NCI-H2196 (cell line): ENCODE measurements at regions not wholly inside any gene's neighbourhood (a gene's known extent, or its start where the extent isn't known, plus 50 kb on each side); places are given as distances from the start of the nearest gene placed in this dataset.
A peak's percentile ranks its signal among the peaks of the same experiment; 100 is the strongest.

ENCODE experiments used
- DNase-seq: peaks from one replicate; lab custom pipeline; 2025; ENCODE audit not compliant: unreplicated experiment; lab: John Stamatoyannopoulos, UW

DNA sequence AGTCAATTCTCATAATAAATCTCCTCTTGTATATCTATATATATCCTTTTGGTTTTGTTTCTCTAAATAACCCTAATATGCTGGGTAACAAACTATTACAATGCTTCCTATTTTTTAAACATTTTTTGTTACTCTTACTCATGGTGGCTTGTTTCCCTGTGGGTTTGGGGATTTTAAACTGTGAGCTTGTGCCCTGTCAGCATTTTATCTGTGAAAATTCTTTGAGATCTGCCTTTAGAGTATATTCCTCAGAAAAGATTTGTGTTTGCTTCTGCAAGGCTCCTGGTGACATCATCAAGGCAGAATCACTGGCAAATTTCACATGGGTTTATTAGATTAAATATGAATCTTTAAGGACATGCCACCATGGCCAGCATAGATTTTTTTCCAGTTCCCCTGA, 273.6 kb downstream of the LRFN2 start:
- no peak for DNase-seq

DNA sequence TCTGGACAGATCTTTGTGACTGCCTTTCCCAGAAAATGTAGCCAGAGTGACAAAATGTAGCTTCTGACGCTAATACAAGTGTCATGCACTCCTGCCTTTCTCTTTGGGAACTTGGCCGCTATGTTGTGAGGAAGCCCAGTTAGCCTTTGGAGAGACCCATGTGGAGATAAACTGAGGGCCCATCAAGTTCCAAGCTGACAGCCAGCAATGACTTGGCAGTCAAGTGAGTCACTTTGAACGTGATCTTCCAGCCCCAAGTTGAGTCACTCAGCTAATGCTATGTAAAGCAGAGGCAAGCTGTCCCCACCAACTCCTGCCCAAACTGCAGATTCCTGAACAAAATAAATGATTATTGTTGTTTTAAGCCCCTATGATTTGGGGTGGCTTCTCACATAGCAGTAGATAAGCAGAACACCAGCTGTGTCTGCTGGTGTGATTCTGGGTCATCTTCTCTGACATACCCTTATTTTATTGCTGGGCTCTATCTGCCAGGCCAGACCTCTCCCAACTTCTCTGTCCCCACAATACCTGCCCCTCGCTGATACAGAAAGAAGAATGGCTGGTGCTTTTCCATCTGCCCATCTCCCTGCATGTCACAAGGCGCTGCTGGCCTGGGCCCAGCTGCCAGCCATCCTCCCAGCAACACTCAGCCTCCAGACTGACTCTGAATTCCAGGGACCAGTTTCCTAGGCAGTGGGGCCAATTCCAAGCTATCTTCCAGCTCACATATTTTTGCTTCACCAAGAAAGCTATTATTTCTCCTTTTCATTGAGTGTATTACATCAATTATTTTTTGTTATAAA, 274.8 kb downstream of the LRFN2 start:
- no peak for DNase-seq

DNA sequence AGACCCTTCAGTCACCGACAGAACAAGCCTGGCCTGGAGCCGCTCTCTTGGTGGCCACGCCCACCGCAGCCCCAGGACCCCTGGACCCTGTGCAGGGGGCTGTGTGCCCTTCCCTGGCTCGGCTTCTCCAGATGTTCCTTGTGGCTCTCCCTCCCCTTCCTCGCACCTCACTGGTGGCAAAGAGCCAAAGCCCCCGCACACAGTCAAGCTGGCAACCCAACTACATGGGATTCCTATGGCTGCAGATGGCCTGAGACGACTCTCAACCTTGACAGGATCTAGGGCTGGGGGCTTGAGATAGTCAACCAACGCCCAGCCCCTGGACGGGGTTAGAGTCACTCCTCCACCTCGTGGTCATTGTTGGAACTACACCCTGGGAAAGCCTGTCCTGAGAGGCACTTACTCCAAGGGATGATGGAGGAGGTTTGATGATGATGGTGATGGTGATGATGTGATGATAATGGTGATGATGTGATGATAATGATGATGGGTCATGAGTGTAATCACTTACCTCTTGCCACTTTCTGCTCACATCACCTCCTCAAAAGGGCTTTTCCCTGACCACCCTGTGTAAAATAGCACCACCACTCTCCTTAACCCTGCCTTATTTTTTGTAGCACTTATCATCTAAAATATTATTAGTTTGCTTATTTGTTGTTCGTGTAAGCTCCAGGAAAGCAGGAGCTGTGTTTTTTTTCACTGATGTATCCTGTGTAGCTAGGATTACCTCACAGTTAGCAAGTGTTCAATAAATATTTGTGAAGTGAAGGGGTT, 278.4 kb downstream of the LRFN2 start:
- peak; percentile 63 for DNase-seq

DNA sequence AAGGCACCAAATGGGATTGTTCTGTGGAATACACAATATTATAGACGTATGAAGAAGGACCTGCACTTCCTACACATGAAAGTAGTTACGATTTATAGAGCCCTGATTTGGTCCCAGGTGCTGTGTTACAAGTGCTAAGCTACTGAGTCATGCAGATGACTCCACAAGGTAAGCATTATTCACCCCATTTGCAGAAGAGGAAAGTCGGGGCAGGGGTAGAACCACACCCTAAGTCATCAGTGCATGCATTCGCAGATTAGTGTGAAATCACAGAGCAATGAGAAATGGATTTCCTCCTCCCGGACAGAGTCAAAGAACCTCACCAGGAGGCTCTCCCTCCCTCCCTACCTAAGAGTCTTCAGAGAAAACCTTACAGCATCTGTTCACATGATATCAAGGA, 279.5 kb downstream of the LRFN2 start:
- DNase-seq, result no peak

DNA sequence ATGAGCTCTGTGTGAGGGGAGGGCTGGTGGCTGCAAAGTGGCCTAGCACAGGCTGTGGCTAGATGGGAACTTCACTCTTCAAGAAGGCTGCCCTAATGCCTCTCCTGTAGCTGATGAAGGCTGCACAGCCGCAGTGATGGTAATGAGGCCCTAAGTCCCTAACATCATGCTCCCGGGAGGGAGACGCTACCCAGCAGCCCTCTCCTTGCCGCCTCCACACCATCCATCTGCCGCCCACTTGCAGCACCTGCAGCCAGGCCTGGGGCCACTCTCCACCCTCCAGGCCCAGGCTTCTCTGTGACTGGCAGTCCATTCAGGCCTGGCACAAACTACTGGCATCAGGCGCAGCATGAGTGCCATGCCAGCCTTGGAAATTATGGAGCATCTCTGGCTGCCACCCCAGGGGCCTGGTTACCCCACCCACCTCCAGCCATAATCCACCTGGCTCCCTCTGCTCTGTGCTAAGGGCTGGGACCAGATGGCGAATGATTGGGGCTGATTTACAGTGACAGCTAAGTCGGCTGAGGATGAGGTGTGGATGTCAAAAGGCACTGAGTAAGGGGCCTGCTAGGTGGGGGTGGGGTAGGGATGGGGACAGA, 284.2 kb downstream of the LRFN2 start:
- no peak for DNase-seq

DNA sequence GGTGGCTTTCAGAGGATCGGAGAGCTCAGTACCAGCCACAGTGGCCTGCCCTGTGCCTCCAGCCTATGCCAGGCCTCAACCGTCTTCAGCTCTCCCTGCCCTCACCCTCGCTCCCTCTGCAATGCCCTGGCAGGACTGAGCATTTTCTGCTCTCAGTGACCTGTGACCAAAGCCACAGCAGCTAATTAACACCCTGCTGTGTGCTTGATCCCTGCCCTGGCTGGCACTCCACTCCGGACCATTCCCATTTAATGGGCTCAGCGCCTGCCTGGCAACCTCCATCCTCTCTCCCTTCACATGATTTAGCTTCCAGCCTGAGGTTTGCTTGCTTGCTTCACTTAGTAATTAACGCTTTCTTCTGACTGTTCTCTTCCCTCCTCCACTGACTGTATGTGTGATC, 287.5 kb downstream of the LRFN2 start:
- DNase-seq, result no peak

DNA sequence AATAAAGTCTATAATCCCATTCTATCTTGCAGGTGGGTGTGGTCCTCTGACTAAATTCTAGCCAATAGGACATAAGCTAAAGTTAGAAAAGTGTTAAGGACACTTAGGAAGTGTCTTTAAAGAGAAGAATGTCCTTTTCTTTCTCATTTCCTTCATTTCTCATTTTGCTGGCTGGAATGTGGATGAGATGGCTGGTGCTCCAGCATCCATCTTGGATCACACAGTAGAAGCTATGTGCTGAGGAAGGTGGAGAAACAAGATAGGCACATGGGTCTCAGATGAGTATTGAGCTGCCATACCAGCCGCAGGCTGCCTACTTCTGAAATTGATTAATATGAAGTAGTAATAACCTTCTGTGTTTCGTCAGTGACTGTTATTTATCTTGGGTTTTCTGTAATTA, 289.0 kb downstream of the LRFN2 start:
- DNase-seq, result no peak

DNA sequence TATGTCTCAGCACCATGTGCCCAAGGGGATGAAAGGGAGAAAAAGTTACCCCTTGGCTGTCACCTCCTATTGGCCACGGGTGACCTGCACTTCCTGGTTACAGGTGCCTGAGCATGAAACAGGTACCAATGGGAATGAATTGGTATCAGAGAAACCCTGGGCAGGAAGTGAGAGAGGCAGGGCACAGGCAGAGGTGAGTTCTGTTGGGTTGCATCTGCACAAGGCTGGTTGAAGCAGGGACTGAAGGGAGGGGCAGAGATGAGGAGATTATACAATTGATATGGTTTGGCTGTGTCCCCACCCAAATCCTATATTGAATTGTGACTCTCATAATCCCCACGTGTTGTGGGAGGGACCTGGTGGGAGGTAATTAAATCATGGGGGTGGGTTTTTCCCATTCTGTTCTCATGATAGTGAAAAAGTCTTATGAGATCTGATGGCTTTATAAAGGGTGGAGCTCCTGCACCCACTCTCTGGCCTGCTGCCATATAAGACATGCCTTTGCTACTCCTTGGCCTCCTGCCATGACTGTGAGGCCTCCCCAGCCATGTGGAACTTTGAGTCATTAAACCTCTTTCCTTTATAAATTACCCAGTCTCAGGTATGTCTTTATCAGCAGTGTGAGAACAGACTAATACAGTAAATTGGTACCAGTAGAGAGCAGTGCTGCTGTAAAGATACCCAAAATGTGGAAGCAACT, 291.8 kb downstream of the LRFN2 start:
- DNase-seq, result no peak

DNA sequence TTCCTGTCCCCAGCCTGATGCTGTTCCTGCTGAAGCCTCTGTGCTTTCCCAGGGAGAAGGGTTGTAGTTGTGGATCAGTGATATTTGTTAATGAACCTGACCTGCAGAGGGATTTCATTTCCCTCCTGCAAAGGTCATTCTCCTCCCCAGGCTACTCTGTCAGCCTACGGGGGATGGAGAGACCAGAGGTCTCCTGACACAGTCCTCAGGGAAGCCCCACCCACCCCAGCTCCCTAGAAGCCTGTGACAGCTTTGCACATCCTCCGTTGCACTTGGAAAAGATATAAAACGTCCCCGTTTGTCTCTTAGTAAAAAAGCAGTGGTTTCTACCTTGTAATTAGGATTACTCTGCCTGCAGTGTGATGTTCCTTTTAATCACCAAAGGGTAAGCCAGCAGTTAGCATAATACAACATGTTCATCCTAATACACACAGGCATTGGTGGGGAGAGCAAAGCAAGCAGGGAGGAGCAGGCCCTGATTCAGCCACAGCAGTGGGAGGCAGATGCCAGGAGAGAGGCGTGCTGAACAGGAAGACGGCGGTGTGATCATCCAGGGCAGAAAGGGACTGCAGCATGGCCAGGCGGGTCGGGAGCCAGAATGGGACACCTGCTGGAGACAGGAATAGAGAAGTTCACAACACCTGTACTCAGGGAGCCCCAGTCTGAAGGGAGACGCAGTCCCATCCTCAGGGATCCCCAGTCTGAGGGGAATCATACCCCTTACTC, 293.5 kb downstream of the LRFN2 start:
- no peak for DNase-seq

DNA sequence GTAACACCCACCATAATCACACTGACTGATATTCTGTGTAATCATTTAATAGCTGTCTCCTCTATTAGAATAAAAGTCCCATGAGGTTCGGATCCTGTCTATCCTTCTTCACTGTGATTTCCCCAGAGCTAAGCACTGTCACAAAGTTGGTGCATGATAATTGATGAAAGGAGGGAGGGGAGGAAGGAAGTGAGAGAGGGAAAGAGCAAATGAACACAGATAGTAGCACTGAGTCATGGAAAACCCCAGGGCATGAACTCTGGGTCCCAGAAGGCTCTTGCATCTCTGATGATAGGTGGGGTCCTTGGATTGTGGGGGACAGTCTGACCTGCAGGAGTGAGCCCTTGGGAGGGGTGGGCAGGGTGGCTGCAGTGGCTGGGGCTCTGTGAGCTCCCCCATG, 294.1 kb downstream of the LRFN2 start:
- no peak for DNase-seq

DNA sequence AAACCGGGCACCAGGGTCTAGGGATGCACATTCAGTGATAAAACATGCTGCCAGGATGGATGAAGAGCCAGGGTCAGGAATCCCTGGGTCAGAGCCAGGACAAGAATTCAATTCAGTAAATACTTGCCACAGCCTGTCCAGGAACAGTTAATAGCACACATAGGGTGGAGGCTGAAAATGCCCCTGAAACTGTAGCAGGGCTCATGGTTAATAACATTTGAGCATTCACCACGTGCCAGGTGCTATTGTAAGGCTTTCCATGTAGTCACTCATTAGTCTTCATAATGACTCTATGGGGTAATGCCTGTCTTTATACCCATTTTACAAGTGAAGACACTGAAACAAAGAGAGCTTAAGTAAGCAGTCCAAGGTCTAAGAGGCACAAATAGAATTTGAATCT, 296.3 kb downstream of the LRFN2 start:
- DNase-seq, result no peak

DNA sequence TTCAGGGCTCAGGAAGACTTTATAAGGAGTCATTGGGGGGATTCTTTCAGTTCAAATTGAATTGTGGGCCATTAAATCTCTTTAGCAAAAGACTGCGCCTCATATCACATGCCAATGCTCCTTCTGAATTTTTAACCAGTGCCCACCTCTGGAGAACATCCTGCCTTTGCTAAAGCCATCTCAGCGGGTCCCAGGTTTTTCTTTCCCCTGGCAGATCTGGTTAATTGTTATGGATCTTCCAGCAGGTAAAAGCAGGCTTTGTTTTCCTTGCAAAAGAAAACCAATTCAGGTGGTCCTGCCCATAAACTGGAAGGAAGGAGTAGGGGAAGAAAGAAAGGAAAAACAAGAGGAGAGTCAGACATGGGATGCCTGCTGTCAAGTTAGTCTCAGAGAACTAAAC, 298.2 kb downstream of the LRFN2 start:
- DNase-seq, result no peak

DNA sequence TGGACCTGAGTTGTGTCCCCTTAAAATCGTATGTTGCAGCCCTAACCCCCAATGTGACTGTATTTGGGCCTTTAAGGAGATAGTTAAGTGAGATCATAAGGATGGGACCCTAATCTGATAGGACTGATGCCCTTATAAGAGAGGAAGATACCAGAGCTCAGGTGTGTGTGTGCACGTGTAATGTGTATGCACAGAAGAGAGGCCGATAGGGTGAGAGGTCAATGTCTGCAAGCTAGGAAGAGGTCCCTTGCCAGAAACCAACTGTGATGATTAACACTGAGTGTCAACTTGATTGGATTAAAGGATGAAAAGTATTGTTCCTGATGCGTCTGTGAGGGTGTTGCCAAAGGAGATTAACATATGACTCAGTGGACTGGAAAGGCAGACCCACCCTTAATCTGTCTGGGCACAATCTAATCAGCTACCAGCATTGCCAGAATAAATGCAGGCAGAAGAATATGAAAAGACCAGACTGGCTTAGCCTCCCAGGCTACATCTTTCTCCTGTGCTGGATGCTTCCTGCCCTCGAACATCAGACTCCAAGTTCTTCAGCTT, 299.8 kb downstream of the LRFN2 start:
- no peak for DNase-seq

DNA sequence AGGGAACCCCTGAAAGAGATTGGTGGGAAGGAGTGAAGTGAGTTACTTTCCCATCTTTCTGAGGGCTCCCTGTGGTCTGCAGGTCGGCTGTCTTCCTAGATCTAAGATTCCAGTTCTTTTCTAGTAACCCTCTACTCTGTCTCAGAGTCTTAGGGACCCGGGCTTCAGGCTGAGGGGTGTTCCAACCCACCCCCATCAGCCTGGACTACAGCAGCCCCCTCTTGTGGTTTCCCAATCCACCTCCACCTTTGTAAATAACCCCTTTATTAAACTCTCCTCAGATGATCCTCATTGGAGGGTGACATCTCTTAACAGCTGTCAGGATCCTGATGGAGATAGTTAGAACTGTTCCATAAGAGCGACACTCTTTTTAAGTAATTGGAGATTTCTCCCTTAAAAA, 300.4 kb downstream of the LRFN2 start:
- no peak for DNase-seq

DNA sequence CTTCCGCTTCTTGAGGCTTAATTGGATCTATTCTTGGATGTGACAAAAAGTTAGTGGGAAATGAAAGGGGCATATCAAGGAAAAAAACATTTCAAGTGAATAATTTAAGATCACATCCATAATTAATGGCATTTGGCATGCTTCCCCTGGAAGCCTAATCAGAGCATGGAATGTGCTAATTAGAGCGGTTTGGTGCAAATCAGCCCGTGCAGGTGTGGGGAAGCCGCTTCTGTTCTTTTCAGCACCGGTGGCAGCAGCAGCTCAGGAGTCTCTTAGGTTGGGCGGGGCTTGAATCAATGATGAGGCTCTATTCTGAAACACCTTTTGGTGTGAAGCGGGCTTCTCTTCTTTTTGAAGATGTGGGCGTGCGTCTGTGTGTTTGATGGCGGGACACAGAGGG, 301.2 kb downstream of the LRFN2 start:
- no peak for DNase-seq

DNA sequence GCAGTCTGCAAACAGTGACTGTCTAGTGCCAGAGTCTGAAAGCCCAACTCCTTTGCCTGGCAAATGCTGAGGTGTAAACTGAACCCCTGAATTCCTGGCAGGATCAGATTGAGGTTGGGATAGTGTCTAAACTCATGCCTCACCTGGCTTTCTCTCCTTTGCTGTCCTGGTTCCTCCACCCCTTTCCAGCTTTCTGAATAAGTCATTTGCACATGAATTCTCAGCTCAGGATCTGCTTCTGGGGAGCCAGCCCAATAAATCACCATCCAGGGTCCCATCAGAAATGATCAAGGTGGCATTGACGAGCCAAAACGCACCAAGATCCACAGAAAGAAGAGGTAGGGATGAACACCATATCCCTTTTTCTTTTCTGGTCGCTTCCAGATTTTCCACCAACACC, 301.6 kb downstream of the LRFN2 start:
- DNase-seq, result no peak

DNA sequence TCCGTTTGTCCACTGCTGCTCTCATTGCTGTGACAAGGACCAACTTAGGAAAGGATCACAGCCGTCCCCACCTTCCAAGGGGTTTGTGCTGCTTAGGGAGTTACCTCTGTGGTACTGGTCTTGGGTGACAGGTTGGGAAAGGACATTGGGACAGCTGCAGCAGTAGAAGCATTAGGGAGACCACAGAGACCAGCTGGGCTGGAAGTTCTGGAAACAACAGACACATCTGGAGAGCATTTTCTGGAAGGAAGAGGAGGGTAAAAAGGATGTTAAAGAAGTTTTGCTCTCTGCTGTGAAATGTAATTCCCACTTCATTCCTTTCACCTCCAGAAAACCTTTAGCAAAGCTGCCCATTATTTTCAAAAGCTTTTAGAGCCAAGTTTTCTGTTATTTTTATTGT, 304.2 kb downstream of the LRFN2 start:
- DNase-seq, result no peak

DNA sequence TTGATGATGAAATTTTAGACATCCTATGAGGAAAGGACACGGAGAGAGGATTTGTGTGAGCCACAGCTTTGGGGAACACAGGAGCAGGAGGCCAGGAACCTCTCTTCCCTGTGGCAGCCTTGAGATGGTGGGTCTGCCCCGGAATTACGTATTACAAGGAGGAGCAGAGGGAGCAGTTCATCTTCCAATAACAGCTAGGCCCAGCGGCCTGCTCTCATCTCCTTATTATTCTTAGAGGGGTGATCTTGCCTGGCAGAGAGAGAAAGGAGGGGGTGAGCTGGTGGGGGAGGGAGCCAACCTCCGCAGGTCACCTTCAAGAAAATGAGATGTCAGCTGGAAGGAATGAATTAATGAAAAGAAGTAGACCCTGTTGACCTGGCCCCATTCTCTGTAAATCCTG, 305.8 kb downstream of the LRFN2 start:
- no peak for DNase-seq

DNA sequence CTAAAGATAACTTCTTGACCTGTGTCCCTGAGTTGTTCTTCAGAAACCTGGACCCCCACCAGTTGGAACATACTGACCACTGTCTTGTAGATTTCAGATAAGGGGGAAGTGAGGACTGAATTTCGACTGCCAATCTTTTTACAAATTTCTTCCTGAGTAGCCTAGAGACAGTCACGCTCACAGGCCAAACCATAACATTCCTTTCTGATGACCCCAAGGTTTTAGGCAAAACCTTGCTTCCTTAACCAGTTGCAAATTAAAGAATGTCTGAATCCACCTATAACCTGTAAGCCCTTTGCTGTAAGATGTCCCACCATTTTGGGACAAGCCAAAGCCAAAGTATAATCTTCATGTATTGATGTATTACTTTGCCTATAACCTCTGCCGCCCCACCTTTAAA, 306.9 kb downstream of the LRFN2 start:
- no peak for DNase-seq

DNA sequence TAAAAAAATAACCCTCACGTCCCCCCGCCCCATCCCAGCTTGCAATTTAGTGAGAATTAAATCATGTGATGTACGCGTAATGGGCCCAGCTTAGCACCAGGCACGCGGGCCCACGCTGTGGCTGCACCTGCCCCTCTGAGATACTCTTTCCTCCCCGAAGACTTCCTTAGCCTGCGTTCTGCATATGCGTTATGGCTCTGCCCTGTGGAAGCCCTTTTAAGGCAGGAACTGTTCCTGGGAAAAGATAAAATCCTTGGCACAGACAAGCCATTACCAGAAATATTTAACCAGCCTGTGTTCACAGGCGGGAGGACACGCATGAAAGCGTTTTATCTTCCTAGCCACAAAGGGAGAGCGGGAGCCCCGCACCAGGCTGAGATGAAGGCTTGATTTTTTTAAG, 311.0 kb downstream of the LRFN2 start:
- DNase-seq, result no peak

DNA sequence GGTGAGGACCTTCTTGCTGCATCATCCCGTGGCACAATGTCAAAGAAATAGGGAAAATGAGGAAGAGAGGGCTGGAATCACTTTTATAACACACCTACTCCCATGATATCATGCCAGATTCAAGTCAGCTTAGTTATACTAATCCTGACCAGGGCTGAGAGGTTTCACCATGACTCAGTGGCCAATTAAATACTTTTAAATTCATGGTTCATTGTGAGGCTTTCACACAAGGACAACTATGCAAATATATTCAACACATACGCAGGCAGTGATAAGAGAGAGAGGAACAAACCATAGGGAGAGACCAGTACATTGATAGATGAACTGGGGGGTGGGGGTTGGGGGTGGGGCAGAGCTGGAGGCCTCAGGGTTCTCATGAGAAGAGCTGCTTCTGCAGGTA, 313.1 kb downstream of the LRFN2 start:
- DNase-seq, result no peak
